CD14-positive monocyte (primary cell): ENCODE measurements at regions not wholly inside any gene's neighbourhood (a gene's known extent, or its start where the extent isn't known, plus 50 kb on each side); places are given as distances from the start of the nearest gene placed in this dataset.

ENCODE experiments used
- DNase-seq, 3 donors: peaks; one replicate each; pipeline ENCODE4 v3.0.0-alpha.2; 2011 to 2022
- H2AFZ ChIP-seq: 2 replicates; pipeline ENCODE4 v1.6.0; 2012; ENCODE audit warnings: mild to moderate bottlenecking, low read depth, low read length, inconsistent platforms; ENCODE audit not compliant: insufficient read depth, poor library complexity, severe bottlenecking
- H3K27ac ChIP-seq, 2 donors: 1 replicate in 1 of 2; 2 replicates in 1 of 2; pipeline ENCODE4 v1.5.1; 2012 to 2013; ENCODE audit warnings: low read length in 2 of 2, control low read depth in 1 of 2, inconsistent platforms in 1 of 2, low read depth in 1 of 2, mild to moderate bottlenecking in 1 of 2
- H3K27me3 ChIP-seq, 2 donors: one replicate each; pipeline versions ENCODE4 v1.6.0 to v1.6.1; 2011 to 2013; ENCODE audit warnings: low read length in 2 of 2; ENCODE audit not compliant: control insufficient read depth in 2 of 2, insufficient read depth in 2 of 2
- H3K36me3 ChIP-seq, 2 donors: replicated peaks in 1 of 2; 1 replicate in 1 of 2; 2 replicates in 1 of 2; pipeline versions ENCODE4 v1.5.1 to v1.6.1; 2012 to 2013; ENCODE audit warnings: low read length in 2 of 2, control low read depth in 1 of 2, inconsistent platforms in 1 of 2, mild to moderate bottlenecking in 1 of 2; ENCODE audit not compliant: insufficient read depth in 2 of 2, control insufficient read depth in 1 of 2
- H3K4me1 ChIP-seq, 2 donors: 1 replicate in 1 of 2; 2 replicates in 1 of 2; pipeline versions ENCODE4 v1.5.1 to v1.6.1; 2012 to 2013; ENCODE audit warnings: low read length in 2 of 2, control low read depth in 1 of 2, inconsistent platforms in 1 of 2, mild to moderate bottlenecking in 1 of 2, moderate library complexity in 1 of 2; ENCODE audit not compliant: insufficient read depth in 2 of 2, control insufficient read depth in 1 of 2
- H3K4me2 ChIP-seq: replicated peaks from 2 replicates; pipeline ENCODE3; 2012; ENCODE audit warnings: low read length, moderate library complexity, mild to moderate bottlenecking; ENCODE audit not compliant: poor library complexity, severe bottlenecking; ENCODE audit errors: extremely low read depth
- H3K4me3 ChIP-seq, 3 experiments: fragments of 200-600 bp in 1 of 3; sonication (generic) in 1 of 3; replicated peaks in 1 of 3; 1 replicate in 2 of 3; 2 replicates in 1 of 3; pipeline ENCODE4 v1.5.1; 2011 to 2013; ENCODE audit warnings: low read length in 3 of 3, mild to moderate bottlenecking in 3 of 3, control low read depth in 2 of 3, low read depth in 2 of 3, inconsistent platforms in 1 of 3, moderate library complexity in 1 of 3
- H3K79me2 ChIP-seq: 2 replicates; pipeline ENCODE4 v1.6.0; 2012; ENCODE audit warnings: mild to moderate bottlenecking, control low read depth, inconsistent platforms, low read length, moderate library complexity; ENCODE audit not compliant: insufficient read depth
- H3K9ac ChIP-seq: 2 replicates; pipeline ENCODE4 v1.6.0; 2017; ENCODE audit warnings: low read length, mild to moderate bottlenecking; ENCODE audit not compliant: insufficient read depth, poor library complexity, severe bottlenecking
- H3K9me3 ChIP-seq, 2 donors: replicated peaks in 1 of 2; 1 replicate in 1 of 2; 2 replicates in 1 of 2; pipeline versions ENCODE4 v1.5.1 to v1.6.1; 2012 to 2013; ENCODE audit warnings: low read length in 2 of 2, control low read depth in 1 of 2; ENCODE audit not compliant: control insufficient read depth in 1 of 2, insufficient read depth in 1 of 2
- H4K20me1 ChIP-seq: 2 replicates; pipeline ENCODE4 v1.6.0; 2012; ENCODE audit warnings: mild to moderate bottlenecking, low read length, control low read depth, moderate library complexity; ENCODE audit not compliant: insufficient read depth
- H3K27ac Mint-ChIP-seq, 7 donors: one replicate each; pipeline ENCODE4 v1.8.0; 2020; ENCODE audit warnings: mild to moderate bottlenecking in 7 of 7, mixed read lengths in 7 of 7, moderate library complexity in 6 of 7, inconsistent platforms in 2 of 7
- H3K27me3 Mint-ChIP-seq, 3 donors: one replicate each; pipeline ENCODE4 v1.8.0; 2021 to 2022; ENCODE audit warnings: low read depth in 3 of 3, mild to moderate bottlenecking in 3 of 3, mixed read lengths in 3 of 3, moderate library complexity in 3 of 3, inconsistent platforms in 1 of 3
- H3K36me3 Mint-ChIP-seq, 2 donors: one replicate each; pipeline ENCODE4 v1.8.0; 2020; ENCODE audit warnings: mixed read lengths in 2 of 2, inconsistent platforms in 1 of 2, mild to moderate bottlenecking in 1 of 2
- H3K4me1 Mint-ChIP-seq: one replicate; pipeline ENCODE4 v1.8.0; 2020; ENCODE audit warnings: mild to moderate bottlenecking, mixed read lengths
- H3K4me3 Mint-ChIP-seq, 2 donors: one replicate each; pipeline ENCODE4 v1.8.0; 2020; ENCODE audit warnings: mild to moderate bottlenecking in 2 of 2, mixed read lengths in 2 of 2, moderate library complexity in 1 of 2
- H3K9me3 Mint-ChIP-seq, 7 donors: one replicate each; pipeline ENCODE4 v1.8.0; 2020 to 2022; ENCODE audit warnings: mixed read lengths in 7 of 7, mild to moderate bottlenecking in 6 of 7, moderate library complexity in 6 of 7, inconsistent platforms in 2 of 7
- CTCF ChIP-seq: fragments of 200-600 bp; IDR thresholded peaks from one replicate; pipeline ENCODE4 v1.8.0; 2022; ENCODE audit warnings: antibody characterized with exemption, mild to moderate bottlenecking
- whole genome bisulfite sequencing: methylation state at CpG from one replicate; pipeline ENCODE4 v1.1.5; 2013; ENCODE audit warnings: missing lambda C conversion rate; ENCODE audit not compliant: insufficient coverage; 5-methylcytosine and 5-hydroxymethylcytosine counted together
- intact Hi-C, 2 donors: fragments of 100-400 bp; cut with micrococcal nuclease; formaldehyde crosslinking; loops; one replicate each; pipeline versions ENCODE4 v1.15.0 to v1.15.1; 2023

- H2AFZ ChIP-seq, result no peak overlapping the region
- H3K9me3 Mint-ChIP-seq, result peaks cover 3 to 15% (median 8%) of the 10 kb centered on the region in 7 donors
- DNase-seq, result no peak
Measured at GRCh38 chr4:148828291-148828690, 386.1 kb upstream of the NR3C2 start.

GRCh38 chr4:148827781-148828180 is 385.6 kb upstream of the NR3C2 start:
- Histone ChIP-seq H3K36me3 (no peaks in the 10 kb centered on the region), H3K4me2 (no peak overlapping the region), H2AFZ (no peak overlapping the region), H3K4me3 (no peak overlapping the region), H3K27ac (no peak overlapping the region), H3K79me2 (no peaks in the 10 kb centered on the region), H3K27me3 (no peaks in the 10 kb centered on the region), H3K4me1 (no peaks in the 10 kb centered on the region), H3K9ac (no peak overlapping the region), H4K20me1 (no peaks in the 10 kb centered on the region), H3K9me3 (peaks cover 0 to 12% of the 10 kb centered on the region in 2 donors)
- WGBS, result no CpG with 5 or more reads among the region's 2 CpGs
- peaks cover 3 to 15% (median 8%) of the 10 kb centered on the region in 7 donors for H3K9me3 Mint-ChIP-seq
- TF ChIP-seq CTCF, result no peak
- no peak for DNase-seq
- H3K27ac Mint-ChIP-seq, result no peak overlapping the region
- intact Hi-C loops, result no loop called here
- peaks cover 0 to 1% (median 1%) of the 10 kb centered on the region in 3 donors for H3K27me3 Mint-ChIP-seq
- no peak overlapping the region for H3K4me3 Mint-ChIP-seq
- H3K36me3 Mint-ChIP-seq, result no peaks in the 10 kb centered on the region
- H3K4me1 Mint-ChIP-seq, result no peaks in the 10 kb centered on the region

More at GRCh38 chr4:148828291-148828690, 386.1 kb upstream of the NR3C2 start:
- no CpG with 5 or more reads among the region's 3 CpGs for WGBS
- no peak overlapping the region for H3K27ac Mint-ChIP-seq
- Histone ChIP-seq H3K36me3 (no peaks in the 10 kb centered on the region), H3K4me1 (no peaks in the 10 kb centered on the region), H3K4me3 (no peak overlapping the region), H4K20me1 (no peaks in the 10 kb centered on the region), H3K79me2 (no peaks in the 10 kb centered on the region), H3K27ac (no peak overlapping the region), H3K4me2 (no peak overlapping the region), H3K27me3 (no peaks in the 10 kb centered on the region), H3K9me3 (peaks cover 0 to 12% of the 10 kb centered on the region in 2 donors), H3K9ac (no peak overlapping the region)
- no peak for TF ChIP-seq CTCF
- no peaks in the 10 kb centered on the region for H3K36me3 Mint-ChIP-seq
- peaks cover 0 to 1% (median 1%) of the 10 kb centered on the region in 3 donors for H3K27me3 Mint-ChIP-seq
- H3K4me1 Mint-ChIP-seq, result no peaks in the 10 kb centered on the region
- intact Hi-C loops, result no loop called here
- H3K4me3 Mint-ChIP-seq, result no peak overlapping the region
